Activated CD4-positive, alpha-beta T cell treated with anti-CD3 and anti-CD28 coated beads, Interleukin-2, amount 50 U/mL, for 24 hours (primary cell): ENCODE measurements at regions not wholly inside any gene's neighbourhood (a gene's known extent, or its start where the extent isn't known, plus 50 kb on each side); places are given as distances from the start of the nearest gene placed in this dataset.
"Not testable (repeated sequence)": the region's sequence is repeated elsewhere in the genome, so short reads cannot be mapped to it uniquely, and the experiment has no call there.

Experiments used
- DNase-seq, 2 donors: peaks; one replicate each; pipeline ENCODE4 v3.0.0-alpha.2; 2020; ENCODE audit warnings: low read depth in 1 of 2, low spot score in 1 of 2

DNA sequence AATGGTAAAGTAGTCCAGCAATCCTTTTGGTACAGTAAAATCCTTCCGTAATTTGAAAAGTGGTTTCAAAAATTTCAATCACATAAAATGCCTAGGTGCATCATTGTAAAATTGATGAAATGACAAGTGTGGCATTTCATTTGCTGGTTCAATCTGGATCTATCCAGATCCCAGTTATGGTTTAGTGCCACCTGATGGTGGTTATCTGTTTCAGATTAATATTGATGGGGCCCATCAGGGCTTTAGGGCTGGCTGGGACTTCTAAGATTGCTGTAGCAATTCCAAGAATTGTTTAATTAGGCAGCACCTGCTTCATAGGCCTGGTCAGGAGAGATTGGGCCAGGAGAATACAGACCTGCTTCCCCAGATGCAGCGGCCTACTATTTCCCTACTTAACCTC lies 55.5 kb upstream of the PIK3C3 start:
- DNase-seq, result no peak

DNA sequence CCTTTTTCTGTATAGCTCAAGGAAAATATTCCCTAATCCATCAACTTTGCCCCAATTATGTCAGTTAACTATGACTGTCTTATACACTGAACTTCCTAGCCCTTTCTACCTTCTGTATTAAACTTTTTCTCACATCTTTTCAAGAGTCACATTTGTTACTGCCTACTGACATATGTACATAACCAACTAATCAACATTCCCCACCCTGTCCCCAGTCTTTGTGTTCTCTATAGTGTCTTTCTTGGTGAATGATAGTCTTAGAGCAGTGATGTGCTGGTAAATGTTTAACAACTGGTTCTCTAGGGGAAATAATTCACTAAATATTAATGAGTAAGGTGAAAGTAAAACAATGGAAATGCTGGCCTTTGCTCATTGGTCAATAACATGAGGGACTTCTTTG lies 61.6 kb upstream of the PIK3C3 start:
- DNase-seq, result no peak

DNA sequence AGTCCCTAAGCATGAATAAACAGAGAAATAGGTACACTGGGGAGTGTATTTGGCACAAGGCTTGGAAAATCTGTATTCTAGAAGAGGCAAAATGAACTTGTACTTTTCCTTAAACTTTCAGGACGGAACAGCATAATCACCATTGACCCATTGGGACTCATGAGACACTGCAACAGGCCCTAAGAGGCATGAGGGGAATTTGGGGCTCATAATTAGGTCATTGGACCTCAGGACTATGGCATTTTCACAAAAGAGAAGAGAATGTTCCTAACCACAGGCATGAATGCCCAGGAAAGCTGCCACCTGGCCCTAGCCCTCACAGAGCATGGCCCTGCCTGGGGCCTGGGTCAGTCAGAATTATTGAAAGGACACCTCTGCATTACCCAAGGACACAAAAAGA lies 67.9 kb upstream of the PIK3C3 start:
- no peak for DNase-seq

DNA sequence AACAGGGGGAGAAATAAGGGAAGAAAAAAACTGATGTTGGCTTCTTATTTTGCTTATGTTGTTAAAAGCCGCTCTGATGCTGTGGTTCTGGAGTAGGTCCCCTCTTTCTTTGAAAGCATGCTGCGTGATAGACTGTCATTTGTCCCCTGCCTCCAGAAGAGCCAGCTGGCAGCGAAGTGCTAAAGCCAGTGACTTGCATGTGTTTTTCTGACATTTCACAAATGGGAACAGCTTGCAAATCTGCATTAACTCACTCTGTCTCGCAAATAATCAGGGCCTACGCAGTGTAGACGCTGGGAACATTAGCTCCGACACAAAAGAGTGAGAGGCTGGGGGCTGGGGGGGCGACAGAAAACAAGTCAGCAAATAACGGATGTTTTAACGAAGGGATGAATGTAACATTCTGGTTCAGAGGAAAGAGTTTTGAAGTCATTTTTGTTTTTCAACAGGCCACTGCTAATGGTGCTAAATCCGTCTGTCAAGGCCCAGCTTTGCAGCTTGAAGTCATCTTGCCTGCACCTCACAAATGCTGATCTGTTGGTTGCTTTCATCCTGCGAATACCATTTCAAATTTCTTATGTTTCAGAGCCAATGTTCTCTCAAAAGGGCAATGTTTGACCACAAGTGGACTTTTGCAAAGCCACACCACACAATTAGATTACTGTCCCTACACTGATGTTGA lies 68.8 kb upstream of the PIK3C3 start:
- no peak for DNase-seq

DNA sequence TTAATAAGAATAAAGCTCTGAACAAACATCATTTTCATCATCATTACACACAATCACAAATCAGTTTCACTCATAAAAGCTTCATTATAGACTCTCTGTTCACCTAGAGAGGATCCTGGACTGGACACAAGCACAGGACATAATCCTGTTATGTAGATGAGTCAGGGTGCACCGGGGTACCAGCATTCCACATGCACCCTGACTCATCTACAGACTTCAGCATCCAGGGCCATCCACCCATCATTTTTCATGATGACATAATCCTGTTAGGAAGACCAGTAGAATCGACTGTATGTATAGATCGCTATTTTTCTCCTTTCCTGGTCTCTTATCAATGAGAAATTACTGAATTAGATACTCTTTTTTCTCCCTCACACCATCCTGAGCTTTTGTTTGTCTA lies 73.7 kb upstream of the PIK3C3 start:
- DNase-seq, result no peak

DNA sequence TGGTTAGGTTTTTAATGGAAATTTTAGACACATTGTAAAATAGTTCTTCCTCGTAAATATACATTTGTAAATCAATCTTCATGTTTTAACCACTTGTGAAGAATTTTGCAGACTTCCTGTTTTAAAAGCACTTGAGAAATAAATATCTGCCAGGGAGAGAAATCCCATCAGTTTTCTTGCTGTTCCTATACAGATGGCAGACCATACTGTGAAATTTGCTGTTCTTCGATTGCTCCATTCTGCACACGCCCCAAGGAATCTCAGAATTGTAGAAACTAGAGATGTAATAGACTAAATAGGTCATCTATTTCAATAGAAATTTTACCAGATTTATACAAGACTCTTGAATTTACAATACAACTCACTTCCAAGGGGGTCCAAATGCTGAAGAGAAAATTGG lies 75.8 kb upstream of the PIK3C3 start:
- no peak for DNase-seq

DNA sequence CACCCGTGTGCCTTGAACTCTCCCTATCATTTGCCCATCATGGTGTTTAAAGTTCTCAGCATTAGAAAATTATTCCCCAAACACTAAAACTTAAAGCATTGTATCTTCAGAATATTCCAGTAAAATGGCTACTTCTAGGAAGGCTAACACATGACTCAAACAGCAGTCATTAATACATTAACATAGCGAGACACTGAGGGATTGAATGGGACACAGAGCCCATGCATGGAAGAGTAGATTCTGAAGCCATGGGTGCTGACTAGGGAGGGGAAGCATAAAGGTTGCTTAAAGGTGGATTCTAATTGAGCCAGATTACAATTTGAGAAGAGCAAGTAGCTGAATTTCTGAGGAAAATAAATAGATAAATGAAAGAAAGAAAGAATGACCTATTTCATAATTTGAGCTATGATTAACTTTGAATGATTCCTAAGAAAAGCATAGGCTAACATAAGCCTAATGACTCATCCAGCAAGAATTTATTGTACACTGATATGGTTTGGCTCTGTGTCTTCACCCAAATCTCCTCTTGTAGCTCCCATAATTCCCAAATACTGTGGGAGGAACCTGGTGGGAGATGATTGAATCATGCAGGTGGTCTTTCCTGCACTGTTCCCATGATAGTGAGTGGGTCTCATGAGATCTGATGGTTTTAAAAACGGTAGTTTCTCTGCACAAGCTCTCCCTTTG lies 79.8 kb upstream of the PIK3C3 start:
- DNase-seq, result no peak

DNA sequence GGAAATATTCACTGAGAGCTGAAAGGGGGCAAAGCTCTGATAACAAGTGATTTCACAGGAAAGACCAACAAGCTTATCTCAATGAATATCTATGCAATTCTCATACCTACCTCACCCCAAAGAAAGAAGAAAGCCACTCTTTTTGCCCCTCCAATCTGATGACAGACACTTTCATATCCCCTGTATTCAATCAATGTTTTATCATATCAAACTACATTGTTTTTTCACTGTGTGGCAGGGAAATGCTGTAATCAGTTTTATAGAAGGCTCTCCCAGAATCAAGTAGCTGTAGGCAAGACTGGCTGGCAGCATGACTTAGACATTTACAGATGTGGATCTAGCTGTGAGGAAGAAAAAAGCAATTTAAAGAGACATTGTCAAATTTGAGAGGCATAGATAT lies 81.3 kb upstream of the PIK3C3 start:
- no peak for DNase-seq

DNA sequence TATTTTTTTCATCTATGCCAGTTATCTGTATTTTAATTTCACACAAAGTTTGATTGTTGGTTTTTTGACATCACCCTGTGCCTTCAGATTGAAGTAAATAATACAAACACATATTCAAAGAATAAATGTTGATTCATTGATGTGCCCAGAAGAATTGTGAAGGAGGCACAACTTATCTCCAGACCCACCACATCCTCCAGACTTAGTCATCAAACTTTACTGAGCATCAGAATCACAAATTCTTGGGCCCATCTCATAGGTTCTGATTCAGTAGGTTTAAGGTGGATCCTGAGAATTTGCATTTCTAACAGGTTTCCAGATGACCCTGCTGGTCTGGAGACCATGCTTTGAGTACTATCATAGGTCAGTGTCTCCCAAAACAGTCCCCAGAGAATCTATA lies 82.8 kb upstream of the PIK3C3 start:
- no peak for DNase-seq

DNA sequence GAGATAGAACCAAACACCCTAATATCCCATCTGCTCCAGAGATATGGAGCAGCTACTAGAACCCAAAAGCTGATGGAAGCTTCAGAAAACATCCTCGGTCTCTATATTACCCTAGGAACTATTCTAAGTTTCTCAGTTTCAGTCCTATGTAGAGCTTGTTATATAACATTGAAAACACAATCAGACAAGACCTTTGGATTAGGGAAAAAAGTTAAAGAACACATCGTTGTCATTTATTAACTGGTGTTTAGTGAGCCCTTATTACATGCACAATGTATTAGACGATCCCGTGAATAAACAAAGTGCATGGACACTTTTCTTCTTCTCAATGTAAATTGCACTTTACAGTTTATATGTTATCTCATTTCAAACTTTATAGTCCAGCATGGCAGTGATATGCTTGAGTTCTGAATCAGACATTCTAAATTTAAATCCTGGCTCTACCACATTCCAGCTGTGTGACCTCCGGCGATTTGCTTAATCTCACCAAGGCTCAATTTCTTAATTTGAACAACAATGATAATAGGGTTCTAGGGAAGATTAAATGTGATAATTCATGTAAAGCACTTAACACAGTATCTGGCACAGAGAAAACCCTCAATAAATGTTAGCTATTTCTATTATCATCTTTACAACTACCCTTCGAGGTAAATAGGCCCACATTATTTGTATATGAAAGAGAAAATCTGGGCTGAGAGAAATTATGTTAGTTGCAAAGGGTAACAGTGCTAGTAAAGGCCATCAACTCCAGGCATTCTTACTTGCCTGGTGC lies 83.6 kb upstream of the PIK3C3 start:
- no peak for DNase-seq

DNA sequence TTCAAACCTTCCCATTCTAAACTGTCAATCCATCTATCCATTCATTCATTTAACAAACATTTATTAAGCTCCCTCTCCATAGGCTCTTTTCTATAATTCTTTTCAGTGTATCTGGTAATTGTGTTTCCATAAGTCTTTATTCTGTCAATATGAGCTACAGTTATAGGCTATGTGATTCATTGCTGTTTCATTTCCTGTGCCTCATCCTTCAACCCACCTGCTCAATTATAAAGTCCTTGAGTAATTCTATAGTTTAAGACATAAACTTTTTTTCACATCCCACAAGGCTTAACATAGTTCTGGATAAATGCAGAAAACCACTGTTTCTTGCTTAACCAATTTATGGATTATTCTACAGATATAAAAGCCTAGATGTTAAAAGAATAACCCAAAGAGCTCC lies 84.2 kb upstream of the PIK3C3 start:
- no peak for DNase-seq

DNA sequence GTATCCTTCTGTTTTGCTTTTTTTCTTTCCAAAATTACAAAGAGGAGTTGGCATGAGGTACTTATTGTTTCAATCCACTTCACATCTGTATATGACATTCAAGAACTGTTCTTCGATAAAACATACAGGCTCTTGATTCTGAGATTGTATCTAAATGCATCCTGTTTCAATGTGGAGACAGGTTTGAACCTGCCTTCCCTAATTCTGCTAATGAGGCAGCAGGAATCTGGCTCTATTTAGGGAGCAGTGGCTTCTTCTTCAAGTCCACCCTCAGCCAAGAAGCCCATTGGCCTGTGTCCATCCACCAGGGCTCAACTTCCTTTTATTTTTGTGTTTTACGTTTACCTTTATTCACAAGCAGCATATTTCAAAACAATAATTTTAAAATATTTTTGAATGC lies 84.8 kb upstream of the PIK3C3 start:
- DNase-seq, result no peak

DNA sequence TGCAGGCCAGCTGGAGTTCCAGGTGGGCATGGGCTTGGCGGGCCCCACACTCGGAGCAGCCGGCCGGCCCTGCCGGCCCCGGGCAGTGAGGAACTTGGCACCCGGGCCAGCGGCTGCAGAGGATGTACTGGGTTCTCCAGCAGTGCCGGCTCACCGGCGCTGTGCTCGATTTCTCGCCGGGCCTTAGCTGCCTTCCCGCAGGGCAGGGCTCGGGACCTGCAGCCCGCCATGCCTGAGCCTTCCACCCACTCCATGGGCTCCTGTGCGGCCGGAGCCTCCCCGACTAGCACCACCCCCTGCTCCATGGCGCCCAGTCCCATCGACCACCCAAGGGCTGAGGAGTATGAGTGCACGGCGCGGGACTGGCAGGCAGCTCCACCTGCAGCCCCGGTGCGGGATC lies 89.2 kb upstream of the PIK3C3 start:
- not testable (repeated sequence) for DNase-seq

DNA sequence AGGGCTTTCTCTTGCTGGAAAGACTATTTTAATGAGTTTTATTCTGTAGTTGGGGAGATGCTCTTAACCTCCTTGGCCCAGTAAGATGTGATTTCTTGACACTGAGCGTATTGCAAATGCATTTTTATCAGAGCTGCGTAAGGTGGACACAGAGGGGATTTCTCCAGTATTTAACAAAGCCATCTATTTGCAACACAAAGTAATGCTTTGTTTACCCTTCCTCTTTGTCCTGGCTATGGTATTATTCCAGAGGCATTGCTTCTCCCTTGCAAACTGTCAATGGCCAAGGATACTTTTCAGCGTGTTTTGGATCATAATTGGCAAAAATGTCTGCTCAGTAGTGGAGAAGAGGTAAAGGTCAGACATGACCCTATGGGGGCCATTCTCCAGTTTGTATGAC lies 90.8 kb upstream of the PIK3C3 start:
- no peak for DNase-seq

DNA sequence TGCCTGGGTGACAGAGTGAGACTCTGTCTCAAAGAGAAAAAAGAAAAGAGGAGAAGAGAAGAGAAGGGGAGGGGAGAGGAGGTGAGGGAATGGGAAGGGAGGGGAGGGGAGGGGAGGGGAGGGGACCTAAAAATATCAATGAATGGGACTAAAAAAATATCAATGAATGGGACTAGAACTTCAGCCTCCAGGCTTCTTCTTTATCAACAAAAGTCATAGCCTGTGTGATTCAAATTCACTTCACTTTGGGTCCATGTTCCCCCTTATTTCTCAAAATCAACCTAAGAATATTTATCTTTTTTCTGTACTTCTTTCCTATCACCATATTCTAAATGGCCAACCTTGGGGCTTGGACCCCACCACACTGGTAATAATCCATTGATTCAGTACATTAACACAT lies 92.1 kb upstream of the PIK3C3 start:
- DNase-seq, result no peak

DNA sequence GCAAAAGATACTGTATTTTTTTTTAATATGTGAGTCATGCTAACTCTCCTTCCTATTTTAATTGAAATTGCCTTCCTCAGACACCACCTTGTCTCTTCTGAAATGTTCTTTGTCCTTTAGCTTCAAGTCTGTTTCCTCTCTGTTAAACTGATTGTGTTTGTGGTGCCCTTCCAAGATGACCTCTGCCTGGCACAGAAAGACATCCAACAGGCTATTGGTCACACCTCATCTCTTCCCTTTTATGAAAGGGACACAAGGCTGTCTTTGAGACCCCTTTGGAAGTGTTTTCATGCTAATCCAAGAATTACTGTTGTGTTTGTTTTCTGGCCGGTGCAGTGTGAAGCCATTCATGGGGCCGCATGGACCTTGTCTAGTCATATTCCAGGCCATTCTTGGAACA lies 94.0 kb upstream of the PIK3C3 start:
- DNase-seq, result no peak

DNA sequence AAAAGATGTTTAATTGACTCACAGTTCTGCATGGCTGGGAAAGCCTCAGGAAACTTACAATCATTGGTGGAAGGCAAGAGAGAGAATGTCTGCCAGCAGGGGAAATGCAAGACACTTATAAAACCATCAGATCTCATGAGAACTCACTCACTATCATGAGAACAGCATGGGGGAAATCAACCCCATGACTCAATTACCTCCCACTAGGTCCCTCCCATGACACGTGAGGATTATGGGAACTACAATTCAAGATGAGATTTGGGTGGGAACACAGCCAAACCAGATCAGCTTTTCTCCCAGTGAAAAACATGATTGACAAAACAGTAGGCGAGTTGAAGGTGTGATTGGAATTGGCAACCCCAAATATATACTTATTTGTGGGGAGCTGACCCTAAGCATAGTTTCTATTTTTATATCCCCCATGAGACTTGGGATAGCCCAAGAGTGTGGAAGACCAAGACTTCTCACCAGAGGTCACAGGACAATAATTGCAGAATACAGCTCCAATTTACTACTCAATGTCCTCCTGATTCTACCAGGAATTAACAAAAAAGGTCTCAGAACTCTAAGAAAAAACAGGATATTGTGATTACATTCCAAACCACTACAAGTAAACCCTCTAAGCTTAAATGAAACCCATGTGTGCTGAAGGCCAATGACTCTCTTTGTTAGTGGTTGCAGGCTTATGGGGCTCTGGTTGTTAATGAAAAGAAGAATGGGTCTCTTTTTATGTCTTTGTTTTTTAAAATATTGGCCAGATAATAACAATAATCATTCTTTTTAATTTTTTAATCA lies 96.1 kb upstream of the PIK3C3 start:
- no peak for DNase-seq

DNA sequence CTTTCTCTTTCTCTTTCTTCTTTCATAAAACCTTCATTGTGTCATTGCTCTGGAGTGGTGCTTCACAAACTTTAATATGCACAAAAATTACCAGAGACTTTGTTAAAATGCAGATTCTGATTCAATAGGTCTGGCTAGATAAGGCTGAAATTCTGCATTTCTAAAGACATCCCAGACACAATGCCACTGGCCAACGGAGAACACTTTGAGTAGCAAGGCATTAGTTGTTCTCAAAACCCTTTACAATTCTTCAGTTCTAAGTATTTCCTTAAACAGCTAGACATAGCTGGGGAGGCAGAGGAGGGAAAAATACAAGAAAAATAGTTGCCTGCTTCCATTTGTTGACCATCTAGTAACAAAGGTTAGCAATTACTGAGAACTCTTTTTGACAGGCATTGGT lies 101.8 kb upstream of the PIK3C3 start:
- no peak for DNase-seq

DNA sequence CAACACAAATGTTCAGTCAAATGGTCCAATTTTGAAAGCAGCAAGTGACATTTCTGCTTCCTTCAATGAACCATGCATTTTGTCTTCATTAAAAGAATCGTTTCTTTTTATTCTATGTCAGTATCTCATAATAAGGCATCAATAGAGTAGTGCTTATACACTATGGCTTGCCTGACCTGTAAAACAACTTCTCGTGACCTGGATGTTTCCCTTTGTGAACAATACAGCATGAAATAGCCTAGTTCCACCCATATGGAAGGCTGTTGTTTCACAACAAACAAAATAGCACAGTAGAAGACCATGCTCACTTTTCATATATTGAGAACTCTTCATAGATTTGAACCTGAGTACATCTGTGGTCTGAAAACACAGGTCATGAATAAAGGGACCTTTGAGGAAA lies 104.3 kb upstream of the PIK3C3 start:
- DNase-seq, result no peak

DNA sequence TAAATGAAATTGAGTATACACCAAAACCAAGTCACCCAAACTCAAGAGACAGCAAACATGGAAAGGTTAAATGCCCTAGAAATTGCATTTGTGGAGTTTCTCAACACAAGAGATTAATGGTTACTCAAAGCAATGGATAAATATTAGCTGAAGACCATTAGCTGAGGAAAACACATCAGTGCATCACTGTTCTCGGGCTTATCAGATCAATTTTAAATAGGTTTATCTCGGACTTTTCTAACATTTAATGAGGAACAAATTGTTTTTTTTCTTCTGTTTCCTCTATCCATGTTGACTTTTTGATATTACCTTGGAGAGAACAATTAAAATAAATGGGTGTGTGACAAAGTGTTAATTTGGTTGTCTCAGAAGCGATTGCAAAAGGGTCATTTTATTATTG lies 105.4 kb upstream of the PIK3C3 start:
- no peak for DNase-seq

DNA sequence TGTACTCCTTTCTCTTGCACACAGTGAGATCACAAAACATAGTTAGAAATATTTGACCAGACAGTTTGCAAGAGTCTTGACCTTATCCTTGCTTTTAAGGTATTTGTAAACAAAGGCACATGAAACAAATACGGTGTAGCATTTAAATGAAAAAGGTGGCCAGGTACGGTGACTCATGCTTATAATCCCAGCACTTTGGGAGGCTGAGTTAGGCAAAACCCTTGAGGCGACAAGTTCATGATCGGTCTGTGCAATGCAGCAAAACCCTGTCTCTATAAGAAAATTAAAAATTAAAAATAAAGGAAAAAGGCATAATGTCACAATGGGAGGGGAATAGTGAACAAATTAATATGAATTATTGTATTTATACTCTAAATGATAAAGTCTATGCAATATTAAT lies 109.5 kb upstream of the PIK3C3 start:
- DNase-seq, result no peak

DNA sequence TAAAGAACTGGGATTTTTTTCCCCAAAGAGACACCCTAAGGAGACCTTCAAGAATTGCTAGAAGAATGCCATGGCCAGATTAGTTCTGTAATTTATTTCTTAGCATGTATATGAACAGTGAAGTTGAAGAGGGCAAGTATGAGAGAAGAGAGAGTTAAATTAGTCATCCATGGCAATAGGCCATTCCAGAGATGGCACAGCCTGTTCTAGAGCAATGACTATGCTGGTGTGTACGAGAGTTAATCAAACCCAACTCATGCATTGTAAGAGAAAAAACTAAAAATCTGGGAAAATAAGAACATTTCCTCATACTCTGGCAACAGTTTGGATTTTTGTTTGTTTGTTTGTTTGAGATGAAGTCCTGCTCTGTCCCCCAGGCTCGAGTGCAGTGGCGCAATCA lies 112.1 kb upstream of the PIK3C3 start:
- no peak for DNase-seq
